Stimulated activated CD4-positive, alpha-beta T cell treated with anti-CD3 and anti-CD28 coated beads, Interleukin-12 subunit alpha, Interleukin-12 subunit beta, amount 100 ng/mL, for 4 hours (primary cell): ENCODE measurements at regions not wholly inside any gene's neighbourhood (a gene's known extent, or its start where the extent isn't known, plus 50 kb on each side); places are given as distances from the start of the nearest gene placed in this dataset.

Source experiments
- DNase-seq: peaks from one replicate; pipeline ENCODE4 v3.0.0-alpha.2; 2020

DNA sequence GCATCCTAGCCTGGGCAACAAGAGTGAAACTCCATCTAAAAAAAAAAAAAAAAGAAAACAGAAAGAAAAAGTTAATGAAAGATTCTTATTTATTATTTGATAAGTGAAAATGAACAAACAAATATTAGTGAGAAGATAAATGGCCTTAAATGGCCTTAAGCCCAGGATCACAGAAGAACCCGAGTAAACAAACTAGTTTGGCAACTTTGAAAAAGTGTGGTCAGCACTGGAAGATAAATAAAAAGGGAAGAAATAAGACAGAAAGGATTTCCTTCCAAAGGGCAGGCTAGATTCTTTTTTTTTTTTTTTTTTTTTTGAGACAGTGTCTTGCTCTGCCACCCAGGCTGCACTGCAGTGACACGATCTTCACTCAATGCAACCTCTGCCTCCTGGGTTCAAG lies 692.4 kb downstream of the CPS1 start:
- DNase-seq, result no peak

DNA sequence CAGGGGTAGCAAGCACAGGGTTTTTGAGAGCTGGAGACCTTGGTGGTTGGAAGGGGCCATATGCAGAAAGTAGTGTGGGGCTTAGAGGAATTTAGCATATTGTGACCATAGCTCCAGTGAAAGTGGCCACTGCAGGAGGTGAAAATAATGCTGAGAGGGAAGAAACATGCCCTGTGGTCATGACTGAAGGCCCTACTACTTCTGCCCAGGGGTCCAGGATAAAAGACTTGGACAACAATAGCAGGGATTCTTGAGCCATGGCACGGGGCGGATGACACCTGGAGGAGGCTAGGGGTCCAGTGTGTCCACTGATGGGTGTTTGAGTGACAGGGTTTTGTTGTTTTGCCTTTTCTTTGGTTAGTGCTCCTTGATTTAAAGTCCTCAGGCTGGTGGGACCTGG lies 694.6 kb downstream of the CPS1 start:
- DNase-seq, result no peak

DNA sequence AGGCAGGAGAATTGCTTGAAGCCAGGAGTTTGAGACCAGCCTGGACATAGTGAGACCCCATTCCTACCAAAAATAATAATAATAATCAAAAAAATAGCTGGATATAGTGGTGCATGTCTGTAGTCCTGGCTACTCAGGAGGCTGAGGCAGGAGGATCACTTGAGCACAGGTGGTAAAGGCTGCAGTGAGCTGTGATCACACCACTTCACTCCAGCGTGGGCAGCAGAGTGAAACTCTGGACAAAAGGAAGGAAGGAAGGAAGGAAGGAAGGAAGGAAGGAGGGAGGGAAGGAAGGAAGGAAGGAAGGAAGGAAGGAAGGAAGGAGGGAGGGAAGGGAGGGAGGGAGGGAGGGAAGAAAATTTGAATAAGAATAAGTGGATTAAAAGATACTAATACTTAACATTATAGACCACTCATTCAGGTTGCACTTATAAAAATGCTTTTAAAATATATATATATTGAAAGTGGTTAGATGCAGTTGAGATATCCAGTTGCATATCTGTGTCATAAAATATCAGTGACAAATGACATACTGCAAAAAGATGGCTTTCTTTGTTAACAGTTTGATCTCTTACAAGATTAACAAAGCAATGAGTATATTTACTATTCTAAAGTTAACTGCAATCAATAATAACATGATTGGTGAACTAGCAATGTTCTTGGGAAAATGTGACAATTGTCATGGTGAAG lies 702.4 kb downstream of the CPS1 start:
- no peak for DNase-seq

GRCh38 chr2:211259831-211260476 lies 703.6 kb downstream of the CPS1 start:
- DNase-seq, result no peak

- no peak for DNase-seq
Observed at GRCh38 chr2:211270257-211270656, 713.9 kb downstream of the CPS1 start.

- no peak for DNase-seq
Observed at GRCh38 chr2:211281430-211282073, 725.2 kb downstream of the CPS1 start.

- no peak for DNase-seq
Observed at GRCh38 chr2:211302676-211303075, 746.3 kb downstream of the CPS1 start.

DNA sequence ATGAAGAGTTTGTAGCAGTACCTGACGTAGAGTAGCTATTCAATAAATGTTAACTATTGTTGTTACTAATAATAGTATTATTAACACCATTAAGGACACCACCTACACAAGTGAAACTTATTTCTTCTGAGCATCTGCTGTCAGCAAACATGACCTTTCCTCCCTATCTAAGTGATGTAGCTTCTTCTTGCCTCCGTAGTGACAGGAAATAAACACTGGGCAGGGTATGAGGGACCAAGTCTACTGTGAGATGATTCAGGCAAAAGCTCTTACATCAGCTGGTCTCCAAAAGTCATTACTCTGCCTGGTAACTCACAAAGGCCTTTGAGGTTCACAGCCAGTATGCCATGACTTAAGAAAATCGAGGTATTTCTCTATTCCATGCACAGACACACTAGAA lies 750.5 kb downstream of the CPS1 start:
- no peak for DNase-seq
